ENCODE measurements at regions not wholly inside any gene's neighbourhood (a gene's known extent, or its start where the extent isn't known, plus 50 kb on each side); places are given as distances from the start of the nearest gene placed in this dataset.
A peak's percentile ranks its signal among the peaks of the same experiment; 100 is the strongest.
"Not testable (repeated sequence)": the region's sequence is repeated elsewhere in the genome, so short reads cannot be mapped to it uniquely, and the experiment has no call there.

DNA sequence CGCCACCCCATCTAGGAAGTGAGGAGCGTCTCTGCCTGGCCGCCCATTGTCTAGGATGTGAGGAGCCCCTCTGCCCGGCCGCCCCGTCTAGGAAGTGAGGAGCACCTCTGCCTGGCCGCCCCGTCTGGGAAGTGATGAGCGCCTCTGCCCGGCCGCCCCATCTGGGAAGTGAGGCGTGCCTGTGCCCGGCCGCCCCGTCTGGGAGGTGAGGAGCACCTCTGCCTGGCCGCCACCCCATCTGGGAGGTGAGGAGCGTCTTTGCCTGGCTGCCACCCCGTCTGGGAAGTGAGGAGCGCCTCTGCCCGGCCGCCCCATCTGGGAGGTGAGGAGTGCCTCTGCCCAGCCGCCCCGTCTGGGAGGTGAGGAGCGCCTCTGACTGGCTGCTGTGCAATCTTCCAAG, 79.2 kb upstream of the ARMCX2 start:
- not testable (repeated sequence) for H3K27ac Mint-ChIP-seq; H3K4me3 Mint-ChIP-seq; H3K9me3 Mint-ChIP-seq; DNase-seq; H3K27me3 Mint-ChIP-seq; H3K4me1 Mint-ChIP-seq; ATAC-seq (replicated peaks); H3K36me3 Mint-ChIP-seq

DNA sequence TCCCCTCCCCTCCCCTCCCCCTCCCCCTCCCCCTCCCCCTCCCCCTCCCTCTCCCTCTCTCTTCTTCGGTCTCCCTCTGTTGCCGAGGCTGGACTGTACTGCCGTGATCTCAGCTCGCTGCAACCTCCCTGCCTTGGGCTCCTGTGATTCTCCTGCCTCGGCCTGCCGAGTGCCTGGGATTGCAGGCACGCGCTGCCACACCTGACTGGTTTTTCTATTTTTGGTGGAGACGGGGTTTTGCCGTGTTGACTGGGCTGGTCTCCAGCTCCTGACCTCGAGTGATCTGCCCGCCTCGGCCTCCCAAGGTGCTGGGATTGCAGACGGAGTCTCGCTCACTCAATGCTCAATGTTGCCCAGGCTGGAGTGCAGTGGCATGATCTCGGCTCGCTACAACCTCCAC, 78.8 kb upstream of the ARMCX2 start:
- not testable (repeated sequence) for H3K4me1 Mint-ChIP-seq; H3K36me3 Mint-ChIP-seq; H3K4me3 Mint-ChIP-seq; DNase-seq; H3K27ac Mint-ChIP-seq; H3K27me3 Mint-ChIP-seq; H3K9me3 Mint-ChIP-seq; ATAC-seq (replicated peaks)

DNA sequence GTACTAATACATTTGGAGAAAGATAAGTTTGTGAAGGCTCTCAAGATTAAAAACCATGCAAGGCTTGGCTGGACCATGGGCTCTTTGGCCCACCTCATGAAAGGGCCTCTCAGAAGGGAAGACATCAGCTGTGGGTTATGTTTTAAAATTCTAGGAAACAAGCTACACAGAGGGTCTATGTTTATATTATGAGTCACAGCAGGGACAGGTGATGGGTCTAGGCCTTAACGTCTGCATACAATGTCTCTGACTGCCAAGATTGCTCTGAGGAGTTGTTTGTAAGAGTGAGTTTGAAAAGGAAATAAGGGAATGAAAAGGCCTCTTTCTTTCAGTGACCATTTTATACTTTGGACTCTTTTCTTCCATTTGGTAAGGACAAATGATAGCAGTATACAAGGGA, 77.0 kb upstream of the ARMCX2 start:
- Mint-ChIP-seq H3K27ac (no peak overlapping the region), H3K36me3 (no peaks in the 10 kb centered on the region), H3K4me1 (peaks cover 1 to 10% of the 10 kb centered on the region in 2 donors), H3K9me3 (no peaks in the 10 kb centered on the region), H3K27me3 (peaks cover 0 to 8% of the 10 kb centered on the region in 2 donors), H3K4me3 (no peak overlapping the region)
- ATAC-seq (replicated peaks) (no peak), DNase-seq (no peak)

DNA sequence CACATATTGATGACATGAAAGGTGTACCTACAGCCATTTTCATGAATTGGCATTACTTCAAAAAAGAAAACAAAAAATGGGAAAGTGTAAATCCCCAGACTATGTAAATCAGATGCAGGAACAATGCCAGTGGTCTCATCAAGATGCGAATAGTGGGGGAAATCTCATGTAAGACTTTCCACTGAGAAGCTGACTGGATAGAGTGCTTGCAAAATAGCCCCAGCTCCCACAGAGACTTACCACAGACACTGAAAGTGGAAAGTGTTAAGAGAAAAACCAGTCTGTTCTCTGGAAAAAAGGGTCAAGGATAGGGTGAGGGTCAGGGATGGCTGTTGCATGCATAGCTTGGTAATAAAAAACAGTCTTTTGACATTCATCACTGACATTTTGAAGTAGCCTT, 73.2 kb upstream of the ARMCX2 start:
- ATAC-seq (replicated peaks) (peak; percentile 23 to 42), DNase-seq (no peak)
- Mint-ChIP-seq H3K9me3 (no peaks in the 10 kb centered on the region), H3K4me3 (no peak overlapping the region), H3K36me3 (no peaks in the 10 kb centered on the region), H3K4me1 (peaks cover 0 to 10% of the 10 kb centered on the region in 2 donors), H3K27ac (no peak overlapping the region), H3K27me3 (peaks cover 0 to 8% of the 10 kb centered on the region in 2 donors)

DNA sequence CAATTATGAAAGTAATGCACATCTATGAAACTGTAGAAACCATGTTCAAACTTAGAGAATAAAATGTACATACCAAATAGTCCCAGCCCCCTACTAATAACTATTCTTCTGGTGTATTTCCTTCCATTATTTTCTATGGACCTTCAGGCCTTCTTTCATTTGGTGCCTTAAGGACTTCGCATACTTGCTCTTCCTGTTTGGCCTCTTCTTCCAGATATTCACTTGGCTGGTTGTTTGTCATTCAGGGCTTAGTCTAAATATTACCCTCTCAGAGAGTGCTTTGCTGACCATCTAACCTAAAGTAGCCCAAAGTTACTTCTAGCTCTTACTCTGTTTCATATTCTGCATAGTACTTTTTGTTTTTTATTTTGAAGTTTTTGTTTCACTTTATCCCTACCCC, 70.3 kb upstream of the ARMCX2 start:
- no peak for ATAC-seq (replicated peaks)
- Mint-ChIP-seq H3K27me3 (peaks cover 9 to 19% of the 10 kb centered on the region in 2 donors), H3K4me1 (peaks cover 0 to 10% of the 10 kb centered on the region in 2 donors), H3K27ac (no peak overlapping the region), H3K9me3 (no peaks in the 10 kb centered on the region), H3K36me3 (no peaks in the 10 kb centered on the region), H3K4me3 (no peak overlapping the region)
- no peak for DNase-seq
